Transverse colon (tissue), 4 donors: ENCODE measurements at regions not wholly inside any gene's neighbourhood (a gene's known extent, or its start where the extent isn't known, plus 50 kb on each side); places are given as distances from the start of the nearest gene placed in this dataset.

Source experiments
- CTCF ChIP-seq, 5 experiments: fragments of 200-600 bp in 3 of 5; fragments of 450-650 bp in 2 of 5; sonication (generic) in 3 of 5; IDR thresholded peaks; 1 replicate in 2 of 5; 2 replicates in 3 of 5; pipeline ENCODE4 v1.5.1; 2016 to 2017; ENCODE audit warnings: antibody characterized with exemption in 5 of 5, inconsistent platforms in 3 of 5, mild to moderate bottlenecking in 2 of 5, moderate library complexity in 1 of 5
- EP300 ChIP-seq: sonication (generic); formaldehyde crosslinking; IDR thresholded peaks from one replicate; pipeline ENCODE4 v1.6.1; 2017; ENCODE audit warnings: antibody characterized with exemption, low read depth
- POLR2A ChIP-seq: fragments of 450-650 bp; IDR thresholded peaks from one replicate; pipeline ENCODE4 v1.6.1; 2016; ENCODE audit warnings: antibody characterized with exemption, mild to moderate bottlenecking, moderate library complexity
- POLR2AphosphoS5 ChIP-seq, 3 donors: sonication (generic); formaldehyde crosslinking; IDR thresholded peaks; one replicate each; pipeline ENCODE4 v1.6.1; 2016; ENCODE audit warnings: antibody characterized with exemption in 3 of 3

GRCh38 chr19:28594737-28595136 is 618.2 kb downstream of the UQCRFS1 start:
- TF ChIP-seq CTCF (IDR thresholded peaks at IDR 0.05) (no peak), POLR2A (no peak), EP300 (no peak), POLR2AphosphoS5 (IDR thresholded peaks at IDR 0.05) (no peak)
